Pancreas (tissue), 10 donors: ENCODE measurements at regions not wholly inside any gene's neighbourhood (a gene's known extent, or its start where the extent isn't known, plus 50 kb on each side); places are given as distances from the start of the nearest gene placed in this dataset.
A peak's percentile ranks its signal among the peaks of the same experiment; 100 is the strongest.
"Not testable (repeated sequence)": the region's sequence is repeated elsewhere in the genome, so short reads cannot be mapped to it uniquely, and the experiment has no call there.

ENCODE experiments used
- ATAC-seq, 4 donors: fragments of 200-7000 bp; cut with Tn5 transposase; one replicate each; pipeline versions ENCODE4 v1.8.0 to v1.9.1; 2020; ENCODE audit warnings: mild to moderate bottlenecking in 4 of 4, moderate library complexity in 4 of 4
- DNase-seq, 6 donors: peaks; one replicate each; pipeline ENCODE4 v3.0.0-alpha.2; 2020
- FAIRE-seq: peaks from 2 replicates; lab custom pipeline; 2012; peaks lifted over from hg19 to GRCh38; lab: Jason Lieb, UNC
- H3K27ac ChIP-seq, 4 donors: fragments of 200-600 bp; sonication (generic); 1 replicate in 3 of 4; 2 replicates in 1 of 4; pipeline versions ENCODE4 v1.5.0 to v1.8.0; 2020
- H3K27me3 ChIP-seq, 4 donors: fragments of 200-600 bp; one replicate each; pipeline ENCODE4 v1.8.0; 2021
- H3K36me3 ChIP-seq, 3 donors: fragments of 200-600 bp; sonication (generic) in 1 of 3; one replicate each; pipeline versions ENCODE4 v1.5.0 to v1.8.0; 2020 to 2021
- H3K4me1 ChIP-seq, 3 donors: fragments of 200-600 bp; one replicate each; pipeline ENCODE4 v1.8.0; 2021
- H3K4me3 ChIP-seq, 4 donors: fragments of 200-600 bp; sonication (generic) in 2 of 4; one replicate each; pipeline versions ENCODE4 v1.5.0 to v1.8.0; 2020 to 2021
- H3K9me3 ChIP-seq, 4 donors: fragments of 200-600 bp; one replicate each; pipeline ENCODE4 v1.8.0; 2021
- CTCF ChIP-seq, 4 donors: fragments of 200-600 bp; sonication (generic) in 3 of 4; IDR thresholded peaks; one replicate each; pipeline versions ENCODE4 v1.5.0 to v1.8.0; 2021; ENCODE audit warnings: antibody characterized with exemption in 4 of 4
- WGBS, 2 donors: extraction: QIAGEN DNeasy Blood & Tissue Kit; methylation state at CpG; one replicate each; pipeline ENCODE4 v1.1.7; 2013; 5-methylcytosine and 5-hydroxymethylcytosine counted together
- intact Hi-C, 3 donors: fragments of 100-400 bp; cut with DNase I; formaldehyde crosslinking; loops; one replicate each; pipeline versions ENCODE4 v1.11.1 to v1.14.2; 2022
- donor health status: healthy with polysubstance abuse.
- donor health status: DM: no; HTN: no; CAD: no; lungs with moderate emphysema.
- donor health status: DM: no; HTN: no; CAD: no.
- donor health status: control.
- donor health status: control.
- donor health status: Bipolar disorder and iron deficiency.
- donor health status: DM: yes; HTN: yes; CAD: no.
- donor health status: DM: no; HTN: no; CAD: no.
- donor health status: DM: no; HTN: no; CAD: no.
- donor health status: DM: yes; HTN: yes; CAD: no.

DNA sequence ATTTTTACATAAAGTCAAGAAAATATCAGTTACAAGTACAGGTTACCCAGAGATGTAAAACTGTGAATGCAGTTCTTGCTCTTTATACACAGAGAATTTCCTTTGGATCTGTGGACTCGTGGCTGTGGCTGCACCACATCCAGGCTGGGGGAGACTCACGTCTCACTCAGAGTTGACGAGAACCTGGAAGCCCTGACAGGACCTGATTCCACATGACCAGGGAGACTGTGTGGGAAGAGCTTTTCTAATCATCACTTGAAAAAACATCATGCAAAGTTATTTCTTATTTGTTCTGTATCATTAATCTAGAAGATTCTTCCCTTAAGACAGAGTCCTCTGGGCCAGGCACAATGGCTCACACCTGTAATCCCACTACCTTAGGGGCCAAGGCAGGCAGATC lies 1159.0 kb downstream of the RPIA start:
- no peaks in the 10 kb centered on the region for H3K36me3 ChIP-seq
- no peak for TF ChIP-seq CTCF (IDR thresholded peaks at IDR 0.05)
- no peaks in the 10 kb centered on the region for H3K4me1 ChIP-seq
- no peak for DNase-seq
- WGBS, 2 donors = 41 to 49% methylated on average over 3 of the region's 3 CpGs
- intact Hi-C loops = no loop called here
- H3K9me3 ChIP-seq = no peaks in the 10 kb centered on the region
- FAIRE-seq = no peak
- H3K4me3 ChIP-seq = no peak overlapping the region
- H3K27me3 ChIP-seq = peaks cover 0 to 8% (median 0%) of the 10 kb centered on the region in 4 donors
- ATAC-seq = no peak
- H3K27ac ChIP-seq = no peak overlapping the region

DNA sequence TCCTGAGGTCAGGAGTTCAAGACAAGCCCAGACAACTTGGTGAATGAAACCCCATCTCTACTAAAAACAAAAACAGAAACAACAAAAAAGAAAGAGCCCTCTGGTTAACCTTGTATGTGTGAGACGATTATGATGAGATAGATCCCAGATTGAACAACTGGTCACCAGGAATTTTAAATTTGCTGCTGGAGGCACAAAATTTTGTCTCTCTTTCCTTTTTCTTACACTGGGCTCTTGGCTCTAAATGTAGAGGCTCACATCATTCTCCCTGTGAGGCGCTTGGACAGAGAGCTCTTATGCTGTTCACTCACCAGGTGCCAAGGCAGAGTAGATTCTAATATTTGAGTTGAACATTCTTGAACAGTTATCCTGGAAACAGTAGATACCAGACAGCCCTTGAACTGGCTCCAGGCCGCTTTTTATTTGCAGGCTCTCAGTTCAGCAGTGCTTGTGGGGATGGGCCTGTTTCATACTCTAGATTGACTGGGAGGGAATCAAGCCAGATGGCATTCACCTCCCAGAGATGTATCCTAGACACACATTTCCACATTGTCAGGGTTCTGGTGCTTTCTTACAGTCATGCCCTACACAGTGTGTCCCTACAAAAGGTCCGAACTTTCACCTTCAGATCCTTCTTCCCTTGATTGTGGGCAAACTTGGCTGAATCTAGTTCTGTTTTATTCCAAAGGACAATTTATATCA lies 1159.6 kb downstream of the RPIA start:
- no peaks in the 10 kb centered on the region for H3K9me3 ChIP-seq
- TF ChIP-seq CTCF (IDR thresholded peaks at IDR 0.05) = no peak
- no peaks in the 10 kb centered on the region for H3K36me3 ChIP-seq
- 50 to 65% methylated on average over 4 of the region's 4 CpGs for WGBS, 2 donors
- no peak for DNase-seq
- H3K27ac ChIP-seq = no peak overlapping the region
- no peak overlapping the region for H3K4me3 ChIP-seq
- H3K4me1 ChIP-seq = no peaks in the 10 kb centered on the region
- no peak for FAIRE-seq
- no peak for ATAC-seq
- intact Hi-C loops = no loop called here
- H3K27me3 ChIP-seq = peaks cover 0 to 8% (median 0%) of the 10 kb centered on the region in 4 donors

GRCh38 chr2:89851583-89851905 lies 1160.1 kb downstream of the RPIA start:
- no peak overlapping the region for H3K4me3 ChIP-seq

DNA sequence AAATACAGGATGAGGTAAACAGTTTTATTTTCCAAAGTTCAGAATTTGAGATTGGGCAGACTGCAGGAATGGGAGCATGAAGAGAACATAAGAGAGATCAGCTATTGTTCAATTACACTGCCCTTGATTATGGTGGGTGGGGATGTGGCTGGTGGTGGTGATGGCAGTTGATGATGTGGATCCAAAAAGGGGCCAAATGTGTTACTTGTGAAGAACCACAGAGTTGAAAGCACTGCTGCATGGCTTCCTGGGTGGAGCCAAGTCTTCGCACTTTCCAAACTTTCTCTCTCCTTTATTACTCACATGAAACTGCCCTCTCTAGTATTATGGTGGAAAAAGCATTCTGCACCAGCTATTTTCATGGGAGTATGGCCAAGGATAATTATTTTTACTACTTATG lies 1162.0 kb downstream of the RPIA start:
- intact Hi-C loops, ATAC-seq, H3K4me1 ChIP-seq, H3K9me3 ChIP-seq, DNase-seq, H3K27ac ChIP-seq, H3K4me3 ChIP-seq, H3K27me3 ChIP-seq, FAIRE-seq, H3K36me3 ChIP-seq: not testable (repeated sequence)
- WGBS, 2 donors = no CpG with 5 or more reads among the region's 1 CpG

More at GRCh38 chr2:89851583-89851905, 1160.1 kb downstream of the RPIA start:
- WGBS, 2 donors = 44 to 57% methylated on average over 1 of the region's 1 CpG
- no peak for ATAC-seq
- Histone ChIP-seq H3K9me3 (no peaks in the 10 kb centered on the region), H3K27ac (no peak overlapping the region), H3K27me3 (peaks cover 0 to 8% (median 0%) of the 10 kb centered on the region in 4 donors), H3K4me1 (no peaks in the 10 kb centered on the region), H3K36me3 (no peaks in the 10 kb centered on the region)
- intact Hi-C loops = no loop called here
- FAIRE-seq = no peak
- TF ChIP-seq CTCF (IDR thresholded peaks at IDR 0.05) = no peak
- peak in 1 of 6 donors; percentile 35 for DNase-seq

GRCh38 chr2:89855752-89856151 lies 1164.3 kb downstream of the RPIA start:
- intact Hi-C loops, H3K36me3 ChIP-seq, H3K27me3 ChIP-seq, H3K27ac ChIP-seq, ATAC-seq, H3K9me3 ChIP-seq, FAIRE-seq, H3K4me3 ChIP-seq, H3K4me1 ChIP-seq, DNase-seq: not testable (repeated sequence)
- whole genome bisulfite sequencing, 2 donors = 20% methylated on average over 1 of the region's 2 CpGs; no CpG with 5 or more reads in 1 of the 2 donors

GRCh38 chr2:89856305-89856704 lies 1164.8 kb downstream of the RPIA start:
- intact Hi-C loops, H3K9me3 ChIP-seq, H3K27me3 ChIP-seq, H3K4me3 ChIP-seq, DNase-seq, H3K36me3 ChIP-seq, H3K27ac ChIP-seq, ATAC-seq, H3K4me1 ChIP-seq, FAIRE-seq: not testable (repeated sequence)
- 13 to 52% methylated on average over 1 to 2 of the region's 7 CpGs for WGBS, 2 donors

DNA sequence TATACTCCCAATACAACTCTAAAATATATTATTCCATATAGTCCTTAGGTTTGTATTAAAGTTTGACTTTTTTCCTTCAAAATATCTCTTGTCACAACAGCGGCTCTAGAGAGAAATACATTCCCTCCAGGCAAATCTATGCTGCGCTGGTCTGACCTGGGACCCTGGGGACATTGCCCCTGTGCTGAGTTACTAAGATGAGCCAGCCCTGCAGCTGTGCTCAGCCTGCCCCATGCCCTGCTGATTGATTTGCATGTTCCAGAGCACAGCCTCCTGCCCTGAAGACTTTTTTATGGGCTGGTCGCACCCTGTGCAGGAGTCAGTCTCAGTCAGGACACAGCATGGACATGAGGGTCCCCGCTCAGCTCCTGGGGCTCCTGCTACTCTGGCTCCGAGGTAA lies 1170.7 kb downstream of the RPIA start:
- WGBS, 2 donors = 11 to 33% methylated on average over 1 of the region's 5 CpGs
- H3K27me3 ChIP-seq, DNase-seq, H3K27ac ChIP-seq, H3K4me1 ChIP-seq, H3K36me3 ChIP-seq, H3K4me3 ChIP-seq, H3K9me3 ChIP-seq, intact Hi-C loops, ATAC-seq, FAIRE-seq: not testable (repeated sequence)

DNA sequence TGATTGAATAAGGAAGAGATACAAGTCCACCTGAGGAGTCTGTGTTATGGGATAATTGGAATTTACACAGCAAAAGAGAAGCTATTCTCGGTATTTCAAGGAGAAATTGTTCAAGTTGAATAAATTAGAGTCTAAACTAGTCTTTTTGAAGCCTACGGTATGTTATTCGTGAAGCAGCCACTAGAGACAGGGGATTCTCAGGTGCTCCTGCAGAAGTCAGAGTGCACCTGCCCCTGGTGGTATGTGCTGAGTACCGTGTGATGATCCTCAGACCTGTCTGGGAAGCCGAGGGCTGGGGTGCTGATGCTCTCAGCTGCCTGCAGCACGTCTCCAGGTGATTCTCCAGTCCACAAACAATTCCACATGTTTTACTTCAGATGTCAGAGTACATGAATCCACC lies 1171.7 kb downstream of the RPIA start:
- DNase-seq, H3K9me3 ChIP-seq, H3K27ac ChIP-seq, H3K4me3 ChIP-seq, H3K36me3 ChIP-seq, H3K4me1 ChIP-seq, FAIRE-seq, H3K27me3 ChIP-seq, intact Hi-C loops, ATAC-seq: not testable (repeated sequence)
- WGBS, 2 donors = no CpG with 5 or more reads among the region's 6 CpGs

DNA sequence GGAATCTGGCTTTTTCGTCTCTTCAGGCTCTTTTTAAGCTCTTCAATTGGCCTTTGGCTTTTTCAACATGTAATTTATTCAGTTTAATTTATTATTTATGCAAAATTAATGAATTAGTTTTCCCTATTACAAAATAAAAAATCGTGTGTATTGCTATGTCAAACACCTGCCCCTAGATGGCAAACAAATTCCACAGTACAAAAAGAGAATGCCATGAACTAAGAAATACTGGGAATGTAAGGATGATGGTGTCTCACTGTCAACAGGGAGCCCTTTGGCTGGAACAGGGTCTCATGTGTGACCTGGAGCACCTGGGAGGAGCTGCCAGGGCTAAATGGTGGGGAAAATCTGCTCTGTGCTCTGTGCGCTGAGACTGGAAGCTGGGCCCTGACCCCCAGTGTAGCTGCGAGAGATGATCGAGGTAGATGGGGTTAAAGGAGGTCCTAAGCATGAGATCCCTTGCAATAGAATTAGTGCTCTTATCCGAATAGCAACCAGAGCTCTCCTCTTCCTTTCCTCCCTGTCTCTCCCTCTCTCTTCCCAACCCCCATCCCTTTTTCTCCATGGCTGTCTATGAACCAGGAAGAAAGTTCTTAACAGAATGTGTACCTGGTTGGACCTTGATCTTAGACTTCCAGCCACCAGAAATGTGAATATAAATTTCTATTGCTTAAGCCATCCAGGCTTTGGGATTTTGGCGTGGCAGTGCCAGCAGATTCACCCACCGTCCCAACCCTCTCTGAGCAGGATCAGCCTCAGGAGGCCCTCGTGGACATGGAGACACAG lies 1183.5 kb downstream of the RPIA start:
- FAIRE-seq, H3K4me1 ChIP-seq, H3K27ac ChIP-seq, H3K4me3 ChIP-seq, H3K9me3 ChIP-seq, H3K36me3 ChIP-seq, DNase-seq, intact Hi-C loops, ATAC-seq, H3K27me3 ChIP-seq: not testable (repeated sequence)
- WGBS, 2 donors = 46 to 57% methylated on average over 2 to 4 of the region's 9 CpGs
